IMR-90 (cell line): ENCODE measurements at regions not wholly inside any gene's neighbourhood (a gene's known extent, or its start where the extent isn't known, plus 50 kb on each side); places are given as distances from the start of the nearest gene placed in this dataset.

Experiments used
- ATAC-seq: fragments of 200-7000 bp; cut with Tn5 transposase; 2 replicates; pipeline ENCODE4 v1.9.1; 2020; ENCODE audit warnings: low read depth, mild to moderate bottlenecking, moderate library complexity
- BruUV-seq: library from RNA; stranded (reverse); fragments of 400-500 nt; replicated peaks from 2 replicates; lab custom pipeline; 2021; lab: Mats Ljungman, UMichigan
- CTCF ChIA-PET: fragments of 300-600 bp; formaldehyde crosslinking; extraction: SDS; loops from one replicate; lab custom pipeline; 2021; ENCODE audit warnings: antibody characterized with exemption; lab: Yijun Ruan, JAX
- POLR2A ChIA-PET: fragments of 300-600 bp; sonication (Branson Sonifier 250); formaldehyde crosslinking; loops from one replicate; lab custom pipeline; 2022; ENCODE audit warnings: antibody characterized with exemption; ENCODE audit not compliant: unreplicated experiment; lab: Charles Lee
- DNase-seq: peaks from one replicate; pipeline ENCODE4 v3.0.0; 2013
- H2AFZ ChIP-seq: replicated peaks from 2 replicates; pipeline ENCODE3; 2013; ENCODE audit warnings: low read length, mild to moderate bottlenecking; ENCODE audit not compliant: poor library complexity
- H2AK5ac ChIP-seq: 2 replicates; pipeline ENCODE4 v1.6.1; 2013; ENCODE audit warnings: low read depth, low read length, inconsistent platforms
- H2AK9ac ChIP-seq: replicated peaks from 2 replicates; pipeline ENCODE3; 2013; ENCODE audit warnings: mild to moderate bottlenecking, low read depth, low read length, moderate library complexity; ENCODE audit not compliant: poor library complexity
- H2BK120ac ChIP-seq: 2 replicates; pipeline ENCODE4 v1.6.1; 2013; ENCODE audit warnings: low read depth, low read length, inconsistent platforms
- H2BK15ac ChIP-seq: 3 replicates; pipeline ENCODE4 v1.6.1; 2013; ENCODE audit warnings: low read depth, low read length, inconsistent platforms
- H2BK20ac ChIP-seq: 2 replicates; pipeline ENCODE4 v1.6.1; 2013; ENCODE audit warnings: low read depth, mild to moderate bottlenecking, inconsistent platforms, low read length, moderate library complexity
- H2BK5ac ChIP-seq: 2 replicates; pipeline ENCODE4 v1.6.1; 2013; ENCODE audit warnings: mild to moderate bottlenecking, low read depth, low read length, inconsistent platforms; ENCODE audit not compliant: poor library complexity, severe bottlenecking
- H3K14ac ChIP-seq: replicated peaks from 2 replicates; pipeline ENCODE4 v1.6.1; 2013; ENCODE audit warnings: low read depth, low read length, inconsistent platforms
- H3K18ac ChIP-seq: 2 replicates; pipeline ENCODE4 v1.6.1; 2013; ENCODE audit warnings: low read depth, low read length, control low read depth
- H3K23ac ChIP-seq: 2 replicates; pipeline ENCODE4 v1.6.1; 2013; ENCODE audit warnings: low read depth, low read length, inconsistent platforms
- H3K27ac ChIP-seq: 2 replicates; pipeline ENCODE4 v1.5.1; 2013; ENCODE audit warnings: mild to moderate bottlenecking, control low read depth, low read length; ENCODE audit not compliant: insufficient read depth
- H3K27me3 ChIP-seq: 2 replicates; pipeline ENCODE4 v1.6.1; 2013; ENCODE audit warnings: low read length; ENCODE audit not compliant: control insufficient read depth, insufficient read depth
- H3K36me3 ChIP-seq: 2 replicates; pipeline ENCODE4 v1.6.1; 2013; ENCODE audit warnings: low read length, mixed read lengths; ENCODE audit not compliant: control insufficient read depth, insufficient read depth
- H3K4ac ChIP-seq: 2 replicates; pipeline ENCODE4 v1.6.1; 2013; ENCODE audit warnings: low read depth, low read length, inconsistent platforms
- H3K4me1 ChIP-seq: 2 replicates; pipeline ENCODE4 v1.6.1; 2013; ENCODE audit warnings: low read length, mixed read lengths; ENCODE audit not compliant: control insufficient read depth, insufficient read depth
- H3K4me2 ChIP-seq: 2 replicates; pipeline ENCODE4 v1.6.1; 2013; ENCODE audit warnings: low read depth, mild to moderate bottlenecking, control low read depth, low read length, moderate library complexity
- H3K4me3 ChIP-seq: 2 replicates; pipeline ENCODE4 v1.5.1; 2013; ENCODE audit warnings: low read depth, mild to moderate bottlenecking, control low read depth, low read length, moderate library complexity; ENCODE audit not compliant: insufficient read depth
- H3K56ac ChIP-seq: 2 replicates; pipeline ENCODE4 v1.6.1; 2013; ENCODE audit warnings: low read length, inconsistent platforms; ENCODE audit not compliant: insufficient read depth; ENCODE audit errors: extremely low read depth
- H3K79me1 ChIP-seq, 2 experiments: 2 replicates each; pipeline ENCODE4 v1.6.1; 2013; ENCODE audit warnings: low read length in 2 of 2, inconsistent platforms in 1 of 2, low read depth in 1 of 2
- H3K9ac ChIP-seq: 2 replicates; pipeline ENCODE4 v1.6.1; 2013; ENCODE audit warnings: low read depth, low read length, control low read depth
- H3K9me1 ChIP-seq: 2 replicates; pipeline ENCODE4 v1.6.1; 2013; ENCODE audit warnings: low read length, inconsistent platforms; ENCODE audit not compliant: insufficient read depth
- H3K9me3 ChIP-seq: 2 replicates; pipeline ENCODE4 v1.6.1; 2013; ENCODE audit warnings: low read length; ENCODE audit not compliant: control insufficient read depth, insufficient read depth
- H4K20me1 ChIP-seq: 2 replicates; pipeline ENCODE4 v1.6.1; 2013; ENCODE audit warnings: low read length, inconsistent platforms; ENCODE audit not compliant: insufficient read depth
- H4K5ac ChIP-seq: 2 replicates; pipeline ENCODE4 v1.6.1; 2013; ENCODE audit warnings: mild to moderate bottlenecking, low read depth, low read length, control low read depth
- H4K8ac ChIP-seq, 2 experiments: 2 replicates each; pipeline ENCODE4 v1.6.1; 2013; ENCODE audit warnings: low read depth in 2 of 2, low read length in 2 of 2, control low read depth in 1 of 2, inconsistent platforms in 1 of 2
- H4K91ac ChIP-seq: 2 replicates; pipeline ENCODE4 v1.6.1; 2013; ENCODE audit warnings: low read depth, low read length, inconsistent platforms; ENCODE audit not compliant: insufficient read depth
- BHLHE40 ChIP-seq: fragments of 150-350 bp; IDR thresholded peaks from 2 replicates; pipeline ENCODE4 v1.6.1; 2016; ENCODE audit warnings: mild to moderate bottlenecking, low read depth, low read length
- CEBPB ChIP-seq: IDR thresholded peaks from 2 replicates; pipeline ENCODE4 v1.6.1; 2012; ENCODE audit warnings: low read depth, low read length, improper control_type of control experiment
- CHD1 ChIP-seq: IDR thresholded peaks from 2 replicates; pipeline ENCODE4 v1.6.1; 2012; ENCODE audit warnings: low read depth, low read length, improper control_type of control experiment
- FOS ChIP-seq: fragments of 150-350 bp; IDR thresholded peaks from 2 replicates; pipeline ENCODE4 v1.6.1; 2016; ENCODE audit warnings: low read depth, low read length
- MAFK ChIP-seq: IDR thresholded peaks from 2 replicates; pipeline ENCODE4 v1.6.1; 2012; ENCODE audit warnings: low read depth, low read length, improper control_type of control experiment
- MAZ ChIP-seq: IDR thresholded peaks from 2 replicates; pipeline ENCODE4 v1.6.1; 2012; ENCODE audit warnings: low read depth, mild to moderate bottlenecking, low read length, improper control_type of control experiment, moderate library complexity, borderline replicate concordance
- MXI1 ChIP-seq: IDR thresholded peaks from 2 replicates; pipeline ENCODE4 v1.6.1; 2012; ENCODE audit warnings: low read depth, mild to moderate bottlenecking, low read length, moderate library complexity, borderline replicate concordance
- NFE2L2 ChIP-seq: fragments of 150-350 bp; IDR thresholded peaks from 2 replicates; pipeline ENCODE4 v1.6.1; 2016; ENCODE audit warnings: low read depth, mild to moderate bottlenecking, low read length
- POLR2A ChIP-seq: IDR thresholded peaks from 2 replicates; pipeline ENCODE4 v1.6.1; 2012; ENCODE audit warnings: mild to moderate bottlenecking, low read depth, low read length
- RCOR1 ChIP-seq: IDR thresholded peaks from 2 replicates; pipeline ENCODE4 v1.6.1; 2012; ENCODE audit warnings: mild to moderate bottlenecking, low read length, improper control_type of control experiment; ENCODE audit not compliant: insufficient replicate concordance
- RFX5 ChIP-seq: IDR thresholded peaks from 2 replicates; pipeline ENCODE4 v1.8.0; 2012; ENCODE audit warnings: low read depth, mild to moderate bottlenecking, low read length, moderate library complexity
- SMC3 ChIP-seq: fragments of 150-350 bp; IDR thresholded peaks from 2 replicates; pipeline ENCODE4 v1.6.1; 2016; ENCODE audit warnings: low read depth, mild to moderate bottlenecking, antibody characterized with exemption, low read length, moderate library complexity
- WGBS, 2 experiments: methylation state at CpG; one replicate each; pipeline versions ENCODE4 v1.1.5 to v1.1.7; 2013; ENCODE audit warnings: missing lambda C conversion rate in 2 of 2; ENCODE audit not compliant: insufficient read length in 1 of 2; ENCODE audit errors: extremely low coverage in 2 of 2; 5-methylcytosine and 5-hydroxymethylcytosine counted together
- dilution Hi-C: fragments of 300-500 bp; cut with HindIII; formaldehyde crosslinking; loops from one replicate; pipeline ENCODE4 v1.14.3; 2018; ENCODE audit warnings: low sequenced_read_pairs; ENCODE audit not compliant: unreplicated experiment
- in situ Hi-C: fragments of 300-500 bp; cut with MboI; formaldehyde crosslinking; loops from 3 replicates; pipeline ENCODE4 v1.14.3; 2019; ENCODE audit warnings: low sequenced_read_pairs, inconsistent platforms, mixed read lengths
- intact Hi-C: fragments of 100-400 bp; cut with micrococcal nuclease; formaldehyde crosslinking; loops from 2 replicates; pipeline ENCODE4 v1.10.0; 2022
- TF ChIP-seq, protein P1 (sequence below): fragments of 150-350 bp; IDR thresholded peaks from 2 replicates; pipeline ENCODE4 v1.6.1; 2016; ENCODE audit warnings: low read depth, mild to moderate bottlenecking, low read length, moderate library complexity, borderline replicate concordance
- TF ChIP-seq, protein P2 (sequence below): fragments of 150-350 bp; IDR thresholded peaks from 2 replicates; pipeline ENCODE4 v1.6.1; 2017; ENCODE audit warnings: mild to moderate bottlenecking, antibody characterized with exemption, low read length, low read depth

DNA sequence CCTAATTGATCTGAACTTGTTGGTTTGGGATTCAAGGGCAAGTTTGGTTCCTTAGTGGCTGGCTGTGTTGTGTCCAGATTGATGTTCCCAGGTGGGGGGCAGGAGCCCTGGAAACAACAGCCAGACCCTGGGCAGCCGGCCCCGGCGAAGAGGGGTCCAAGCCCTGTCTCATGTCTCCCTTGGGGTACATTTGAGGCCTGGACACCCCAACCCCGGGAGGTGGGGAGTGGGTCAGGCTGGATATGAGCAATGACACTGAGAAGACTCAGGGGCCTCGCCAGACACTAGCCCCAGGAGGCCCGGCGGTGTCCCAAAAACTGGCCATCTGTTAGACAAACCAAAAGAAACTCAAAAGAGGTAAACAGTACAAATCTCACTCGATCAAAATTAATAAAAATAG lies 79.6 kb downstream of the YTHDF1 start:
- ChIA-PET POLR2A (no interaction called here), CTCF (no interaction called here)
- TF ChIP-seq, protein P1, sequence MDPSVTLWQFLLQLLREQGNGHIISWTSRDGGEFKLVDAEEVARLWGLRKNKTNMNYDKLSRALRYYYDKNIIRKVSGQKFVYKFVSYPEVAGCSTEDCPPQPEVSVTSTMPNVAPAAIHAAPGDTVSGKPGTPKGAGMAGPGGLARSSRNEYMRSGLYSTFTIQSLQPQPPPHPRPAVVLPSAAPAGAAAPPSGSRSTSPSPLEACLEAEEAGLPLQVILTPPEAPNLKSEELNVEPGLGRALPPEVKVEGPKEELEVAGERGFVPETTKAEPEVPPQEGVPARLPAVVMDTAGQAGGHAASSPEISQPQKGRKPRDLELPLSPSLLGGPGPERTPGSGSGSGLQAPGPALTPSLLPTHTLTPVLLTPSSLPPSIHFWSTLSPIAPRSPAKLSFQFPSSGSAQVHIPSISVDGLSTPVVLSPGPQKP = no peak
- no peak for TF ChIP-seq MAZ
- no peak for TF ChIP-seq MXI1
- TF ChIP-seq MAFK = no peak
- no peak for TF ChIP-seq BHLHE40
- no peak for TF ChIP-seq POLR2A
- TF ChIP-seq RCOR1 = no peak
- TF ChIP-seq, protein P2, sequence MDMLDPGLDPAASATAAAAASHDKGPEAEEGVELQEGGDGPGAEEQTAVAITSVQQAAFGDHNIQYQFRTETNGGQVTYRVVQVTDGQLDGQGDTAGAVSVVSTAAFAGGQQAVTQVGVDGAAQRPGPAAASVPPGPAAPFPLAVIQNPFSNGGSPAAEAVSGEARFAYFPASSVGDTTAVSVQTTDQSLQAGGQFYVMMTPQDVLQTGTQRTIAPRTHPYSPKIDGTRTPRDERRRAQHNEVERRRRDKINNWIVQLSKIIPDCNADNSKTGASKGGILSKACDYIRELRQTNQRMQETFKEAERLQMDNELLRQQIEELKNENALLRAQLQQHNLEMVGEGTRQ = no peak
- no peak for TF ChIP-seq FOS
- no peak for TF ChIP-seq CHD1
- no peak for TF ChIP-seq RFX5
- no peak for TF ChIP-seq NFE2L2
- TF ChIP-seq SMC3 = no peak
- TF ChIP-seq CEBPB = no peak
- Histone ChIP-seq H3K4me1 (no peaks in the 10 kb centered on the region), H4K8ac (no peak overlapping the region), H4K20me1 (no peaks in the 10 kb centered on the region), H2BK15ac (no peak overlapping the region), H3K9ac (no peak overlapping the region), H3K36me3 (no peaks in the 10 kb centered on the region), H2BK120ac (no peak overlapping the region), H3K9me3 (no peaks in the 10 kb centered on the region), H2BK20ac (no peak overlapping the region), H3K4me3 (no peak overlapping the region), H2AK9ac (no peak overlapping the region), H2AFZ (no peak overlapping the region), H3K4ac (no peak overlapping the region), H2AK5ac (no peak overlapping the region), H3K56ac (no peak overlapping the region), H4K5ac (no peak overlapping the region), H4K91ac (no peak overlapping the region), H3K4me2 (no peak overlapping the region), H3K9me1 (no peaks in the 10 kb centered on the region), H2BK5ac (no peak overlapping the region), H3K27me3 (peaks cover 18% of the 10 kb centered on the region), H3K27ac (no peak overlapping the region), H3K79me1 (no peaks in the 10 kb centered on the region), H3K23ac (no peak overlapping the region), H3K18ac (no peak overlapping the region), H3K14ac (no peak overlapping the region)
- no CpG with 5 or more reads among the region's 8 CpGs for WGBS, 2 experiments
- ATAC-seq (no peak), DNase-seq (no peak)
- dilution Hi-C loops = no loop called here
- in situ Hi-C loops = no loop called here
- intact Hi-C loops = no loop called here
- no TSS peak for BruUV-seq
